SK-N-MC (cell line): ENCODE measurements at regions not wholly inside any gene's neighbourhood (a gene's known extent, or its start where the extent isn't known, plus 50 kb on each side); places are given as distances from the start of the nearest gene placed in this dataset.

Source experiments
- EZH2 ChIP-seq: fragments of 200-600 bp; sonication (generic); IDR thresholded peaks from one replicate; pipeline ENCODE4 v1.6.1; 2017; ENCODE audit warnings: antibody characterized with exemption
- POLR2AphosphoS5 ChIP-seq: IDR thresholded peaks from 2 replicates; pipeline ENCODE4 v1.6.1; 2012; ENCODE audit warnings: mild to moderate bottlenecking, low read depth, low read length, borderline replicate concordance

GRCh38 chr13:47069133-47069532 lies 172.3 kb upstream of the HTR2A start:
- TF ChIP-seq POLR2AphosphoS5 (no peak), EZH2 (no peak)
